Natural killer cell (primary cell): ENCODE measurements at regions not wholly inside any gene's neighbourhood (a gene's known extent, or its start where the extent isn't known, plus 50 kb on each side); places are given as distances from the start of the nearest gene placed in this dataset.

Experiments used
- ATAC-seq, 3 donors: fragments of 150-1000 bp in 2 of 3; fragments of 200-7000 bp in 1 of 3; cut with Tn5 transposase; 1 replicate in 1 of 3; 2 replicates in 2 of 3; pipeline ENCODE4 v1.10.0; 2021; ENCODE audit warnings: mild to moderate bottlenecking in 2 of 3, moderate library complexity in 2 of 3
- DNase-seq, 2 donors: peaks; one replicate each; pipeline versions ENCODE4 v3.0.0 to v3.0.0-alpha.2; 2013 to 2021; ENCODE audit warnings: mixed read lengths in 1 of 2
- H3K27ac ChIP-seq: one replicate; pipeline ENCODE4 v1.5.1; 2013; ENCODE audit warnings: mild to moderate bottlenecking, low read length
- H3K27me3 ChIP-seq: one replicate; pipeline ENCODE4 v1.6.1; 2013; ENCODE audit warnings: low read length; ENCODE audit not compliant: control insufficient read depth, insufficient read depth
- H3K36me3 ChIP-seq: one replicate; pipeline ENCODE4 v1.6.1; 2013; ENCODE audit warnings: low read length; ENCODE audit not compliant: control insufficient read depth, insufficient read depth
- H3K4me1 ChIP-seq: one replicate; pipeline ENCODE4 v1.6.1; 2013; ENCODE audit warnings: low read length; ENCODE audit not compliant: control insufficient read depth, insufficient read depth
- H3K4me3 ChIP-seq: one replicate; pipeline ENCODE4 v1.5.1; 2013; ENCODE audit warnings: low read length
- H3K9me3 ChIP-seq: one replicate; pipeline ENCODE4 v1.6.1; 2013; ENCODE audit warnings: low read length; ENCODE audit not compliant: control insufficient read depth, insufficient read depth
- H3K27ac Mint-ChIP-seq, 2 donors: one replicate each; pipeline ENCODE4 v1.8.0; 2022; ENCODE audit warnings: mild to moderate bottlenecking in 2 of 2, mixed read lengths in 2 of 2, moderate library complexity in 1 of 2
- H3K27me3 Mint-ChIP-seq, 2 donors: one replicate each; pipeline ENCODE4 v1.8.0; 2022; ENCODE audit warnings: low read depth in 2 of 2, mixed read lengths in 2 of 2
- H3K36me3 Mint-ChIP-seq: one replicate; pipeline ENCODE4 v1.8.0; 2022; ENCODE audit warnings: mixed read lengths
- H3K4me1 Mint-ChIP-seq, 2 donors: one replicate each; pipeline ENCODE4 v1.8.0; 2022; ENCODE audit warnings: mixed read lengths in 2 of 2
- H3K4me3 Mint-ChIP-seq: one replicate; pipeline ENCODE4 v1.8.0; 2022; ENCODE audit warnings: mild to moderate bottlenecking, moderate library complexity, mixed read lengths
- H3K9me3 Mint-ChIP-seq, 2 donors: one replicate each; pipeline ENCODE4 v1.8.0; 2022; ENCODE audit warnings: mixed read lengths in 2 of 2
- WGBS: methylation state at CpG from one replicate; pipeline ENCODE4 v1.1.7; 2013; ENCODE audit warnings: missing lambda C conversion rate; ENCODE audit not compliant: insufficient coverage; 5-methylcytosine and 5-hydroxymethylcytosine counted together
- intact Hi-C: fragments of 100-400 bp; cut with micrococcal nuclease; formaldehyde crosslinking; loops from one replicate; pipeline ENCODE4 v1.14.2; 2022
- TF ChIP-seq, protein P1 (sequence below): fragments of 200-600 bp; IDR thresholded peaks from one replicate; pipeline ENCODE4 v1.8.0; 2022; ENCODE audit warnings: antibody characterized with exemption

DNA sequence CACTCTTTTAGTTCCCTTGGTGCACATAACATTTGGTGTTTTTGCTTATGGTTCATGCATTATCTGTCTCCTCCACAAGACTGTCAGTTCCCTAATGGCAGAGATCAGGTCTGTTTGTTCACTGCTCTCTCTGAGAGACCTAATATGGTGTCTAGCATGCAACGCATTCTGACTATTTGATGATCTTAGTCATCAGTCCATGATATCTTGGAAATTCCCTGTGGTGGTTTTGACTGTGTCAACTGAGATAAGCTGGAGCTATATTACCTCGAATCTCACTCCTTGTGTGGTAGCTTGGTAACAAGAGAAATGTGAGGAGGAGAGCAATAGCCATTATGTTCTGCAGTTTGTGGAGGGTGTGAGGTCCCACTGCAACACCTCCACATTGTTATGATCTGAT lies 229.8 kb downstream of the FRK start:
- intact Hi-C loops = no loop called here
- DNase-seq (no peak), ATAC-seq (no peak)
- Histone ChIP-seq H3K9me3 (no peaks in the 10 kb centered on the region), H3K36me3 (no peaks in the 10 kb centered on the region), H3K27ac (no peak overlapping the region), H3K27me3 (no peaks in the 10 kb centered on the region), H3K4me3 (no peak overlapping the region), H3K4me1 (no peaks in the 10 kb centered on the region)
- 84% methylated on average over 1 of the region's 2 CpGs for WGBS
- Mint-ChIP-seq H3K36me3 (no peaks in the 10 kb centered on the region), H3K4me3 (no peak overlapping the region), H3K27me3 (no peaks in the 10 kb centered on the region), H3K9me3 (peaks cover 5 to 11% of the 10 kb centered on the region in 2 donors), H3K27ac (no peak overlapping the region), H3K4me1 (no peaks in the 10 kb centered on the region)
- TF ChIP-seq, protein P1, sequence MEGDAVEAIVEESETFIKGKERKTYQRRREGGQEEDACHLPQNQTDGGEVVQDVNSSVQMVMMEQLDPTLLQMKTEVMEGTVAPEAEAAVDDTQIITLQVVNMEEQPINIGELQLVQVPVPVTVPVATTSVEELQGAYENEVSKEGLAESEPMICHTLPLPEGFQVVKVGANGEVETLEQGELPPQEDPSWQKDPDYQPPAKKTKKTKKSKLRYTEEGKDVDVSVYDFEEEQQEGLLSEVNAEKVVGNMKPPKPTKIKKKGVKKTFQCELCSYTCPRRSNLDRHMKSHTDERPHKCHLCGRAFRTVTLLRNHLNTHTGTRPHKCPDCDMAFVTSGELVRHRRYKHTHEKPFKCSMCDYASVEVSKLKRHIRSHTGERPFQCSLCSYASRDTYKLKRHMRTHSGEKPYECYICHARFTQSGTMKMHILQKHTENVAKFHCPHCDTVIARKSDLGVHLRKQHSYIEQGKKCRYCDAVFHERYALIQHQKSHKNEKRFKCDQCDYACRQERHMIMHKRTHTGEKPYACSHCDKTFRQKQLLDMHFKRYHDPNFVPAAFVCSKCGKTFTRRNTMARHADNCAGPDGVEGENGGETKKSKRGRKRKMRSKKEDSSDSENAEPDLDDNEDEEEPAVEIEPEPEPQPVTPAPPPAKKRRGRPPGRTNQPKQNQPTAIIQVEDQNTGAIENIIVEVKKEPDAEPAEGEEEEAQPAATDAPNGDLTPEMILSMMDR = no peak

DNA sequence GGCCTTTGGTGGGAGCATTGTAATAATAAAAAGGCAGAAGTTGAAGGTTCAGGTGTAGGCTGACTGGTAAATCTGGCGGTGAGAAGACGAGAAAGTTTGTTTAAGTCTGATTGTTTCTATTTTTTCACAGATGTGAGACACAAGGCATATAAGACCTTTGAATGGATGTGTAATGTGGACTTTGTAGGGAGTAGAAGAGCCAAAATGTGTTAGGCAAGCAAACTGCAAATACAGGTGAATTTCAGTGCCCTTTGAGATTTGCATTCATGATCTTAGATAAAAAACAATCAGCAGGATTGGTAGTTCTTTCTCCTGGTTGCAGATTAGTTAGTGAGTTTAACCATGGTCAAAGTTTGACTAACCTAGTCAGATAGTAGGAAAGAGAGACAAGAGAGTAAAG lies 238.9 kb downstream of the FRK start:
- Mint-ChIP-seq H3K4me3 (no peak overlapping the region), H3K27me3 (no peaks in the 10 kb centered on the region), H3K36me3 (no peaks in the 10 kb centered on the region), H3K9me3 (peaks cover 15 to 20% of the 10 kb centered on the region in 2 donors), H3K4me1 (no peaks in the 10 kb centered on the region), H3K27ac (no peak overlapping the region)
- ATAC-seq = no peak
- no peaks in the 10 kb centered on the region for H3K4me1 ChIP-seq
- no peaks in the 10 kb centered on the region for H3K9me3 ChIP-seq
- no peak overlapping the region for H3K4me3 ChIP-seq
- WGBS = 98% methylated on average over 2 of the region's 2 CpGs
- TF ChIP-seq, protein P1 = no peak
- DNase-seq = no peak
- no peak overlapping the region for H3K27ac ChIP-seq
- no peaks in the 10 kb centered on the region for H3K27me3 ChIP-seq
- intact Hi-C loops = no loop called here
- no peaks in the 10 kb centered on the region for H3K36me3 ChIP-seq

DNA sequence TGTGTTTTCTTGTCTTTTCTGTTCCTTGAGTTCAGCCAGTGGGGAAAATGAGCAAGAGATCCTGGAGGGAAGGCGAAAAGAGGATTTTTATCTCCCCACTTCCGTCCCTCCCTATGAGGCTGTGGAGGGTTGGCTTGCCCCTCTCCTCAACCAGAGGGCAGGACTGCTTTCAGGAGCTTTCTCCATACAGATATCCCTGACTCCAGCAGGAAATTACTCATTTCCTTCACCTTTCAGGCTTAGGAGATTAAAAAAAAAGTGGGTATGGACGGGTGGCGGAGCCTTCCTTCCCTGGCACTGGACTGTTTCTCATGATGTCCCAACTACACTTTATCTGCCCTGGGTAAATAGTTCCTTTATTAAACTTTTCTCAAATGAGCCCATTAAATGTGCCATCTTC lies 241.2 kb downstream of the FRK start:
- H3K27ac Mint-ChIP-seq = no peak overlapping the region
- TF ChIP-seq, protein P1 = no peak
- no peaks in the 10 kb centered on the region for H3K36me3 ChIP-seq
- H3K27me3 Mint-ChIP-seq = no peaks in the 10 kb centered on the region
- no peak overlapping the region for H3K4me3 ChIP-seq
- peaks cover 14 to 15% of the 10 kb centered on the region in 2 donors for H3K9me3 Mint-ChIP-seq
- WGBS = 65% methylated on average over 2 of the region's 4 CpGs
- H3K4me1 Mint-ChIP-seq = no peaks in the 10 kb centered on the region
- H3K27me3 ChIP-seq = no peaks in the 10 kb centered on the region
- no peak overlapping the region for H3K4me3 Mint-ChIP-seq
- H3K9me3 ChIP-seq = no peaks in the 10 kb centered on the region
- no peaks in the 10 kb centered on the region for H3K4me1 ChIP-seq
- intact Hi-C loops = no loop called here
- DNase-seq (no peak), ATAC-seq (no peak)
- H3K36me3 Mint-ChIP-seq = no peaks in the 10 kb centered on the region
- no peak overlapping the region for H3K27ac ChIP-seq

DNA sequence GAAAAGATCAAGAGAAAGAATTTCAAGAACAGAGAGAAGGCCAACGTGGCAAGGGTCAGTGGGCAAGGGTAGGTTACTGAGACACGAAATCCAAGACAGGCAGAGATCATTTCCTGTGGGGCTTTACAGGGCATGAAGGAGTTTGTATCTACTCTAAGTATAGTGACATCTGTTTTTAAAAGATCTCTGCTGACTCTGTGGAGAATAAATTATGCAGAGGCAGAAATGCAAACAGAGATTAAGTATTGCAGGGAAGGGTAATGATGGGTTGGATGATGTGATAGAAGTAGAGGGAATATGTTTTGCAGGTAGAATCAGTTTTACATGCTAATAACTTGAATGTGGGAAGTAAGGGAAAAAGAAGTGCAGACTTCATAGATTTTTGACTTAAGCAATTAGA lies 243.5 kb downstream of the FRK start:
- WGBS = 53% methylated on average over 2 of the region's 2 CpGs
- H3K4me3 Mint-ChIP-seq = no peak overlapping the region
- Histone ChIP-seq H3K36me3 (no peaks in the 10 kb centered on the region), H3K27me3 (no peaks in the 10 kb centered on the region), H3K9me3 (no peaks in the 10 kb centered on the region), H3K27ac (no peak overlapping the region), H3K4me1 (no peaks in the 10 kb centered on the region), H3K4me3 (no peak overlapping the region)
- no peak overlapping the region for H3K27ac Mint-ChIP-seq
- ATAC-seq (no peak), DNase-seq (no peak)
- TF ChIP-seq, protein P1 = no peak
- peaks cover 14 to 15% of the 10 kb centered on the region in 2 donors for H3K9me3 Mint-ChIP-seq
- no peaks in the 10 kb centered on the region for H3K4me1 Mint-ChIP-seq
- H3K27me3 Mint-ChIP-seq = no peaks in the 10 kb centered on the region
- H3K36me3 Mint-ChIP-seq = no peaks in the 10 kb centered on the region
- intact Hi-C loops = no loop called here
